GM12865 (cell line): ENCODE measurements at regions not wholly inside any gene's neighbourhood (a gene's known extent, or its start where the extent isn't known, plus 50 kb on each side); places are given as distances from the start of the nearest gene placed in this dataset.

Source experiments
- DNase-seq: peaks from one replicate; pipeline ENCODE4 v3.0.0; 2010; ENCODE audit warnings: low read depth
- H3K4me3 ChIP-seq: 2 replicates; pipeline ENCODE4 v1.5.1; 2011; ENCODE audit warnings: mild to moderate bottlenecking, low read depth, low read length, control low read depth
- TF ChIP-seq, protein P1 (sequence below): IDR thresholded peaks from 2 replicates; pipeline ENCODE4 v1.5.1; 2011; ENCODE audit warnings: low read length, control low read depth, low read depth, inconsistent platforms; ENCODE audit not compliant: insufficient read depth; ENCODE audit errors: missing control alignments

DNA sequence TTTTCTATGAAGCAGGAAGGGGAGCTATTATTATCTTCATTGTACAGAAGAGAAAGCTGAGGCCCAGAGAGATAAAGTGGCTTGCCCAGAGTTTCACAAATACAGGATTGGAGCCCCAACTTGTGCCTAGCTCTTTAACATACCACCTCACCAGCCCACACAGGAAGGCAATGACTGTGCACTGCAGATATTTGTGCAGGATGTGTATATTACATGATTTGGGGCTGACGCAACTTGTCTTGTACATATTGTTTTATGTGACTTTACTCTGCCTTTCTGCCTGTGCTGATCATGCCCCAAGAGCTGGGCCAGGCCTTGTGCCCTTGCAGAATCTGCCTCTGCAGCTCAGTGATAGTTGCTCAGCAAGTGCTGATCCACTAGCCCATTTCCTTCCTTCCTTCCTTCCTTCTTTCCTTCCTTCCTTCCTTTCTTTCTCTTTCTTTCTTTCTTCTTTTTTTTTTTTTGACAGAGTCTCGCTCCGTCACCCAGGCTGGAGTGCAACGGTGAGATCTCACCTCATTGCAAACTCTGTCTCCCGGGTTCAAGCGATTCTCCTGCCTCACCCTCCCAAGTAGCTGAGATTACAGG lies 106.6 kb upstream of the TBCA start:
- H3K4me3 ChIP-seq: no peak overlapping the region
- peak; percentile 38 for DNase-seq
- TF ChIP-seq, protein P1, sequence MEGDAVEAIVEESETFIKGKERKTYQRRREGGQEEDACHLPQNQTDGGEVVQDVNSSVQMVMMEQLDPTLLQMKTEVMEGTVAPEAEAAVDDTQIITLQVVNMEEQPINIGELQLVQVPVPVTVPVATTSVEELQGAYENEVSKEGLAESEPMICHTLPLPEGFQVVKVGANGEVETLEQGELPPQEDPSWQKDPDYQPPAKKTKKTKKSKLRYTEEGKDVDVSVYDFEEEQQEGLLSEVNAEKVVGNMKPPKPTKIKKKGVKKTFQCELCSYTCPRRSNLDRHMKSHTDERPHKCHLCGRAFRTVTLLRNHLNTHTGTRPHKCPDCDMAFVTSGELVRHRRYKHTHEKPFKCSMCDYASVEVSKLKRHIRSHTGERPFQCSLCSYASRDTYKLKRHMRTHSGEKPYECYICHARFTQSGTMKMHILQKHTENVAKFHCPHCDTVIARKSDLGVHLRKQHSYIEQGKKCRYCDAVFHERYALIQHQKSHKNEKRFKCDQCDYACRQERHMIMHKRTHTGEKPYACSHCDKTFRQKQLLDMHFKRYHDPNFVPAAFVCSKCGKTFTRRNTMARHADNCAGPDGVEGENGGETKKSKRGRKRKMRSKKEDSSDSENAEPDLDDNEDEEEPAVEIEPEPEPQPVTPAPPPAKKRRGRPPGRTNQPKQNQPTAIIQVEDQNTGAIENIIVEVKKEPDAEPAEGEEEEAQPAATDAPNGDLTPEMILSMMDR: no peak

DNA sequence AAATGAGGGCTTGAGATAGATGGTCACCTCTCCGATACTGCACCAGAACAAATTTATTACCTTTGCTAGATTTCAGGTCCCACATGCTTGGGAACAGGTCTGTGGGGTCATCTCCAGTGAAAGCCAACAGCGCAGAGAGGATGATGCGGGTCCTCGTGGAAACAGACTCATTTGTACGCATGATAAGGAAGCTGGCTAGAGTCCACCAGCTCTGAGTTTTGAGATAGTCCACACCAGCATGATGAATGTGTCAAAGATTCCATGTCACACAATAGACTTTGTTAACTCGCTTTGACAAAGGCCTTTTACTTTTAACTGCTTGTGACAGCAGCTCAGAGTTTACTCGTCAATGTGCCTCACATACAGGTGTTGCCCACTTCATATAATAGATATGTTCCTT lies 105.4 kb upstream of the TBCA start:
- no peak overlapping the region for H3K4me3 ChIP-seq
- no peak for DNase-seq
- TF ChIP-seq, protein P1: no peak

DNA sequence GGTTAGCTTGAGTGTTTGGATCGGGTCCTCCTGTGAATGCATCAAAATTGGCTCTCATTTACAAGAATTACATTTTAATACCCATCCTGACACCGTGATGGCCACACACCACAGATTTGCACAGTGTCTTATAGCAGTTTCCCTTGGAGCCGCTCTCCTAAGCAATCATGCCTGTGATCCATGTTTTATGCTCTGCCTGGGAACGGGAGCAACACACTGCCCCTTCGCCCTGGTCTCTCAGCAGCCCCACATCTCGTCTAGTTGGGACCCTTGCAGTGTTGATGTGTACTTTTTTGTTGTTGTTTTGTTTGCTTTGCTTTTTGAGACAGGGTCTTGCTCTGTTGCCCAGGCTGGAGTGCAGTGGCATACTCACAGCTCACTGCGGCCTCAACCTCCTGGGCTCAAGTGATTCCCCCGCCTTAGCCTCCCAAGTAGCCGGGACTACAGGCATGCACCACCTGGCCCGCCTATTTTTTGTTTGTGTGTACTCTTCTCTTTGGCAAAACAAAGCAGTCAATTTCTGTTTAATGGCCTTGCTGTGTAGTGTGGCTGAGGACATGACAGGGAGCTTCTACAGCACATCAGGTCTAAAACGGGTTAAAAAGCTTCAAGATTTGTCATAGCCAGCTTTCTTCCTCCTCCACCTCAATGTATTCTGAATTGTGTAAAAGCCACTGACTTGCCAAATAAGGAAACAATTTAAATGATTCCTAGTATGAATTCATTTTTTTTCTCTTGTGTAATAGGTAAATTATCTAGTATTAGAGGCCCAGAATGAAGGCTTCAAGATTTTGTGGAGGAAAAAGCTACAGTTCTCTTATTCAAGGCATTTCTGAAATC lies 101.6 kb upstream of the TBCA start:
- H3K4me3 ChIP-seq: no peak overlapping the region
- no peak for DNase-seq
- TF ChIP-seq, protein P1: no peak

DNA sequence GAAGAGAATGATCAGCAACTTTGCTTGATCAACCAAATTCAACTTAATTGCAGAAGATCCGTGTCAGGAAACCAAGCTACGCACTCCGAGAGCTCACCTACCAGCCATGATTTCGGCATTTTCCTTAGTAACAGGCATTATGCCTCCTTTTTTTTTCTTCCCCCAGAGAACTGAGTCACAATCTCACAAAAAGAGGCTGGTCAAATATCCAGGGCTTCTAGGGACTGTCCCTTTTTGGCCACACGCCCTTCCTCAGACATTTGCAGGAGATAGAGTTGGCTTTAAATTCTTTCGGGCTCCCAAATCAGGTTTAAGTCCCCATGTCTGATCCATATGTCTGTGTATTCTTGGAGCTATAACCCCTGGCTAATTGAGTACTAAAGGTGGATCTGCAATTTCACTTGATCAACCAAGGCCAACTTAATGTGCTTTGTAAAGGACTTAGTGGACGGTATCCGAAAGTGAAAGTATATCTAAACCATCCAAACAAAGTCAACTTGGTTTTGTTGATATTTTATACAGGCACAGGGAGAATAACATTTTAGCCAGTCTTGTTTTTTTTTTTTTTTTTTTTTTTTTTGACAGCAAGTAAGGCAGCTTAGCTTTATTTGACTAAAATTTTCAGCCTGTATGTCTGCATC lies 100.8 kb upstream of the TBCA start:
- TF ChIP-seq, protein P1: no peak

DNA sequence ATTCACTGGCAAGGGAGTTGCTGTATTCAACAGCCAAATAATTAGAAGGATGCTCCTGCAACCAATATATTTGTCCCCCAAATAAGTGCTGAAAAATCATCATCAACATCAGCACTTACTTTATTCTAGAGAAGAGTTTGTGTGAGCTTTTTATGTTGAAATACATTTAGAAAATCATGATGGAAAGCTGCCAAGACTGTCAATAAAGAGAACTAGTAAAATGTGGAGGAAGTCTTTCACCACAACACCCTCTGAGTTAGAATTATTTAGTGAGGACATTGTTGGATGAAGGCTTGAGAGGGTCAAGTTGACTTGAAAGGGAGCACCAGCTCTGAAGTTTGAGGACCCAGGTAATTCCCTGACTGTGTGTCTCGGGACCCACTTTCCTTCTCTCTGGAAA lies 100.2 kb upstream of the TBCA start:
- TF ChIP-seq, protein P1: no peak
- no peak for DNase-seq
- no peak overlapping the region for H3K4me3 ChIP-seq

More for the DNA sequence above, 100.8 kb upstream of the TBCA start:
- no peak for DNase-seq
- H3K4me3 ChIP-seq: no peak overlapping the region

DNA sequence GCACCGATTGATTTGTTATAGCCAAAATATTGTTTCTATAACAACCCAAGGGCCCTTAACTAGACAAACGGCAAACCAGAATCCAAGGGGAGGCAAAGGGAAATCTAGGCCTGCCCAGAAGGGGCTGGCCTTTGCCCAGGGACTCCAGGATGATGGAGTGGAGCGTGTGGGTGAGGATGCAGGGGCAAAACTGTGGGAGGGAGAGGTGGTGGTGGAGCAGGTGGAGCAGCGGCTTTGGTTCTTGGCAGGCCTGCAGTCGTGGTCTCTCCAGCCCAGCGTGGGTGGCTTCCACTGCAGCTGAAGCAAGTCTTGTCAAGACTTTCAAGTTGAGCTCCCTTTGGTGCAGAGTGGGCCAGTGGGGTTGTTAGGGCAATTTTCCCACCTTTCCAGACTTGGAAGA lies 98.6 kb upstream of the TBCA start:
- DNase-seq: no peak
- no peak overlapping the region for H3K4me3 ChIP-seq
- TF ChIP-seq, protein P1: no peak
